ENCODE measurements at regions not wholly inside any gene's neighbourhood (a gene's known extent, or its start where the extent isn't known, plus 50 kb on each side); places are given as distances from the start of the nearest gene placed in this dataset.

DNA sequence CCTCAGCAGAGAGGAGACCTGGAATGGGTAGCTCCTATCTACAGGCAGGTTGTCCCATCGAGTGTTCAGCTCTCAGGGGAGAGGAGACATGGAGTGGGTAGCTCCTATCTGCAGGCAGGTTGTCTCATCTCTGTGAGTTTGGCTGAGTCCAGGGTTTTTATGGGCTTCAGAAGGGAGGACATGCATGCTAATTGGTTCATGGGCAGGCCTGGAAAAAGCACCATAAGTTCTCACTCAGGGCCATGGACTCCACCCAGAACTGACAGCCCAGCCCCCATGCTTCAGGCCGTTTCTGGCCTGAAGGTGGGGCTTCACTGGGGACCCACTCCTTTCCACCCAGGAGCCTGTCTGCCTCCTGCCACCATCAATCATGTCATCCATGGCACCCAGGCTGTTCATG is 84.0 kb downstream of the CYB561 start:
- TF ChIP-seq CTCF (IDR thresholded peaks at IDR 0.05; ENCODE audit: insufficient read depth, low read length, poor library complexity, severe bottlenecking) (no peak), EZH2phosphoT487 (conservative IDR thresholded peaks at IDR 0.05; ENCODE audit: low read length) (no peak)
